ENCODE measurements at regions not wholly inside any gene's neighbourhood (a gene's known extent, or its start where the extent isn't known, plus 50 kb on each side); places are given as distances from the start of the nearest gene placed in this dataset.

DNA sequence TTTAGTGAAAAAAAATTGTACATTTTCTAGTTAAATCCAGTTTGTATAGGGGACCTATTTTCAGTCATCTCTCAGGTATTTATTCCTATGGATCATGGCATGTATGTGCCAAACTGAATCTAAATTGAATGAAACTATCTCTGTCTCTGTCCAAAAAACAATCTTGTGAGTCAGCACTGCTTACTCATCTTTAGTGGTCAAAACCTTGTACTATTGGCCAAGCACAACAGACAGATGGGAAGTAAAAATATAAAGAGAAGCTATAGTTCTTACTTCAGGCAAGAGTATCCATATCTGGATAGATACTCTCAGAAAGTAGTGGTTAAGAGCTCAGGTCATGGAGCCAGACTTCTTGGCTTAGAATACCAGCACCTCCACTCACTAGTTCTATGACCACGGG lies 76.0 kb upstream of the KLHL14 start:
- TF ChIP-seq, protein P1, sequence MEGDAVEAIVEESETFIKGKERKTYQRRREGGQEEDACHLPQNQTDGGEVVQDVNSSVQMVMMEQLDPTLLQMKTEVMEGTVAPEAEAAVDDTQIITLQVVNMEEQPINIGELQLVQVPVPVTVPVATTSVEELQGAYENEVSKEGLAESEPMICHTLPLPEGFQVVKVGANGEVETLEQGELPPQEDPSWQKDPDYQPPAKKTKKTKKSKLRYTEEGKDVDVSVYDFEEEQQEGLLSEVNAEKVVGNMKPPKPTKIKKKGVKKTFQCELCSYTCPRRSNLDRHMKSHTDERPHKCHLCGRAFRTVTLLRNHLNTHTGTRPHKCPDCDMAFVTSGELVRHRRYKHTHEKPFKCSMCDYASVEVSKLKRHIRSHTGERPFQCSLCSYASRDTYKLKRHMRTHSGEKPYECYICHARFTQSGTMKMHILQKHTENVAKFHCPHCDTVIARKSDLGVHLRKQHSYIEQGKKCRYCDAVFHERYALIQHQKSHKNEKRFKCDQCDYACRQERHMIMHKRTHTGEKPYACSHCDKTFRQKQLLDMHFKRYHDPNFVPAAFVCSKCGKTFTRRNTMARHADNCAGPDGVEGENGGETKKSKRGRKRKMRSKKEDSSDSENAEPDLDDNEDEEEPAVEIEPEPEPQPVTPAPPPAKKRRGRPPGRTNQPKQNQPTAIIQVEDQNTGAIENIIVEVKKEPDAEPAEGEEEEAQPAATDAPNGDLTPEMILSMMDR (IDR thresholded peaks at IDR 0.05) = no peak
- TF ChIP-seq EZH2 (IDR thresholded peaks at IDR 0.05; ENCODE audit: borderline replicate concordance, insufficient read depth, low read depth, low read length, poor library complexity, severe bottlenecking) = no peak

All from B cell (primary cell).